HEK293 (cell line): ENCODE measurements at regions not wholly inside any gene's neighbourhood (a gene's known extent, or its start where the extent isn't known, plus 50 kb on each side); places are given as distances from the start of the nearest gene placed in this dataset.

Source experiments
- CTCF ChIA-PET: fragments of 350-600 bp; formaldehyde crosslinking; extraction: SDS; loops from one replicate; lab custom pipeline; 2021; ENCODE audit warnings: antibody characterized with exemption; lab: Yijun Ruan, JAX
- POLR2A ChIA-PET: fragments of 300-600 bp; formaldehyde crosslinking; extraction: SDS; loops from one replicate; lab custom pipeline; 2020; ENCODE audit warnings: antibody characterized with exemption, inconsistent platforms; lab: Yijun Ruan, JAX
- H3K27ac ChIP-seq: fragments of 200-500 bp; sonication (Bioruptor generic); 2 replicates; pipeline ENCODE4 v1.5.1; 2014; ENCODE audit warnings: low read depth, low read length, control low read depth, inconsistent platforms; ENCODE audit errors: extremely low read depth
- H3K36me3 ChIP-seq, 2 experiments: fragments of 200-500 bp in 1 of 2; sonication (Bioruptor generic) in 1 of 2; 1 replicate in 1 of 2; 2 replicates in 1 of 2; pipeline ENCODE4 v1.5.1; 2014 to 2017; ENCODE audit warnings: inconsistent platforms in 2 of 2, low read length in 2 of 2; ENCODE audit not compliant: control insufficient read depth in 2 of 2, insufficient read depth in 1 of 2
- H3K4me1 ChIP-seq: fragments of 200-500 bp; sonication (Bioruptor generic); 2 replicates; pipeline ENCODE4 v1.5.1; 2014; ENCODE audit warnings: mild to moderate bottlenecking, low read length, inconsistent platforms; ENCODE audit not compliant: control insufficient read depth, insufficient read depth
- H3K4me3 ChIP-seq: 2 replicates; pipeline ENCODE4 v1.5.1; 2011; ENCODE audit warnings: low read depth, mild to moderate bottlenecking, control low read depth, low read length, moderate library complexity
- H3K9me3 ChIP-seq: fragments of 200-500 bp; sonication (Bioruptor generic); 2 replicates; pipeline ENCODE4 v1.5.1; 2014; ENCODE audit warnings: low read depth, low read length, inconsistent platforms; ENCODE audit not compliant: control insufficient read depth, insufficient read depth
- CTCF ChIP-seq: fragments of 450-650 bp; formaldehyde crosslinking; IDR thresholded peaks from 2 replicates; pipeline ENCODE4 v1.5.1; 2016; ENCODE audit warnings: missing biosample characterization, missing genetic modification characterization
- EGR2 ChIP-seq: fragments of 450-650 bp; formaldehyde crosslinking; IDR thresholded peaks from 2 replicates; pipeline ENCODE4 v1.5.1; 2016; ENCODE audit warnings: low read depth, missing biosample characterization, missing genetic modification characterization
- IKZF3 ChIP-seq: fragments of 450-650 bp; IDR thresholded peaks from 2 replicates; pipeline ENCODE4 v1.5.0; 2018; ENCODE audit warnings: missing biosample characterization, mild to moderate bottlenecking, missing genetic modification characterization, moderate library complexity
- PBX3 ChIP-seq: sonication (generic); formaldehyde crosslinking; IDR thresholded peaks from 2 replicates; pipeline ENCODE4 v1.8.1; 2022; ENCODE audit warnings: mild to moderate bottlenecking, moderate library complexity, missing genetic modification reagents
- SP2 ChIP-seq: fragments of 450-650 bp; formaldehyde crosslinking; IDR thresholded peaks from 2 replicates; pipeline ENCODE4 v1.5.1; 2016; ENCODE audit warnings: missing biosample characterization, missing genetic modification characterization
- WT1 ChIP-seq: fragments of 450-650 bp; formaldehyde crosslinking; IDR thresholded peaks from 2 replicates; pipeline ENCODE4 v1.5.1; 2016; ENCODE audit warnings: missing biosample characterization, missing genetic modification characterization
- ZBTB20 ChIP-seq: fragments of 450-650 bp; formaldehyde crosslinking; IDR thresholded peaks from 2 replicates; pipeline ENCODE4 v1.5.1; 2016; ENCODE audit warnings: missing biosample characterization, missing genetic modification characterization
- ZBTB44 ChIP-seq: fragments of 450-650 bp; IDR thresholded peaks from 2 replicates; pipeline ENCODE4 v1.5.1; 2018; ENCODE audit warnings: missing biosample characterization, mild to moderate bottlenecking, missing genetic modification characterization
- ZNF138 ChIP-seq: fragments of 450-650 bp; formaldehyde crosslinking; IDR thresholded peaks from 2 replicates; pipeline ENCODE4 v1.5.1; 2016; ENCODE audit warnings: missing biosample characterization, missing genetic modification characterization, borderline replicate concordance
- ZNF169 ChIP-seq: fragments of 450-650 bp; formaldehyde crosslinking; IDR thresholded peaks from 2 replicates; pipeline ENCODE4 v1.5.1; 2016; ENCODE audit warnings: missing biosample characterization, missing genetic modification characterization
- ZNF19 ChIP-seq: fragments of 450-650 bp; formaldehyde crosslinking; IDR thresholded peaks from 2 replicates; pipeline ENCODE4; 2016; ENCODE audit warnings: missing biosample characterization, missing genetic modification characterization, low read depth
- ZNF23 ChIP-seq: fragments of 450-650 bp; formaldehyde crosslinking; IDR thresholded peaks from 2 replicates; pipeline ENCODE4 v1.5.1; 2016; ENCODE audit warnings: missing biosample characterization, missing genetic modification characterization, borderline replicate concordance
- ZNF366 ChIP-seq: fragments of 450-650 bp; formaldehyde crosslinking; conservative IDR thresholded peaks from 2 replicates; pipeline ENCODE4 v1.5.1; 2016; ENCODE audit warnings: missing biosample characterization, missing genetic modification characterization
- ZNF398 ChIP-seq: fragments of 450-650 bp; formaldehyde crosslinking; IDR thresholded peaks from 2 replicates; pipeline ENCODE4 v1.5.1; 2017; ENCODE audit warnings: missing biosample characterization, missing genetic modification characterization
- ZNF48 ChIP-seq: fragments of 450-650 bp; formaldehyde crosslinking; IDR thresholded peaks from 2 replicates; pipeline ENCODE4 v1.5.1; 2016; ENCODE audit warnings: missing biosample characterization, missing genetic modification characterization
- ZNF488 ChIP-seq: fragments of 450-650 bp; formaldehyde crosslinking; IDR thresholded peaks from 2 replicates; pipeline ENCODE4 v1.5.1; 2016; ENCODE audit warnings: missing biosample characterization, missing genetic modification characterization
- ZNF529 ChIP-seq: fragments of 450-650 bp; formaldehyde crosslinking; IDR thresholded peaks from 2 replicates; pipeline ENCODE4 v1.5.1; 2017; ENCODE audit warnings: missing genetic modification characterization, missing biosample characterization; ENCODE audit not compliant: insufficient replicate concordance
- ZNF544 ChIP-seq: fragments of 450-650 bp; formaldehyde crosslinking; IDR thresholded peaks from 2 replicates; pipeline ENCODE4 v1.5.0; 2017; ENCODE audit warnings: missing biosample characterization, missing genetic modification characterization
- ZNF549 ChIP-seq: fragments of 450-650 bp; IDR thresholded peaks from 2 replicates; pipeline ENCODE4 v1.5.1; 2018; ENCODE audit warnings: missing biosample characterization, missing genetic modification characterization, mild to moderate bottlenecking, inconsistent platforms, moderate library complexity
- ZNF560 ChIP-seq: fragments of 450-650 bp; formaldehyde crosslinking; IDR thresholded peaks from 2 replicates; pipeline ENCODE4 v1.5.1; 2017; ENCODE audit warnings: missing biosample characterization, missing genetic modification characterization, borderline replicate concordance
- ZNF626 ChIP-seq: fragments of 450-650 bp; sonication (Bioruptor Pico); formaldehyde crosslinking; IDR thresholded peaks from 2 replicates; pipeline ENCODE4 v1.5.1; 2018; ENCODE audit warnings: missing biosample characterization, missing genetic modification characterization, inconsistent platforms
- ZNF701 ChIP-seq: fragments of 450-650 bp; formaldehyde crosslinking; IDR thresholded peaks from 2 replicates; pipeline ENCODE4 v1.5.1; 2016; ENCODE audit warnings: missing biosample characterization, missing genetic modification characterization
- ZNF707 ChIP-seq: fragments of 450-650 bp; formaldehyde crosslinking; IDR thresholded peaks from 2 replicates; pipeline ENCODE4 v1.5.1; 2016; ENCODE audit warnings: missing biosample characterization, missing genetic modification characterization
- ZNF843 ChIP-seq: fragments of 450-650 bp; formaldehyde crosslinking; IDR thresholded peaks from 2 replicates; pipeline ENCODE4 v1.5.1; 2016; ENCODE audit warnings: missing biosample characterization, missing genetic modification characterization

- Histone ChIP-seq H3K27ac (no peak overlapping the region), H3K4me1 (no peaks in the 10 kb centered on the region), H3K36me3 (no peaks in the 10 kb centered on the region), H3K9me3 (no peaks in the 10 kb centered on the region), H3K4me3 (no peak overlapping the region)
- no peak for TF ChIP-seq ZNF626 (tag by site-specific recombination)
- no peak for TF ChIP-seq ZNF707
- TF ChIP-seq WT1 (tag by site-specific recombination) = no peak
- TF ChIP-seq ZNF544 (tag by site-specific recombination) = no peak
- TF ChIP-seq ZNF19 (tag by site-specific recombination) = no peak
- TF ChIP-seq ZNF398 (tag by site-specific recombination) = no peak
- no peak for TF ChIP-seq ZNF549 (tag by site-specific recombination)
- no peak for TF ChIP-seq CTCF (tag by site-specific recombination)
- TF ChIP-seq ZNF529 (tag by site-specific recombination) = no peak
- no peak for TF ChIP-seq IKZF3
- no peak for TF ChIP-seq ZNF23 (tag by site-specific recombination)
- no peak for TF ChIP-seq ZBTB20 (tag by site-specific recombination)
- no peak for TF ChIP-seq PBX3 (CRISPR knock-in tag)
- TF ChIP-seq ZNF843 (tag by site-specific recombination) = no peak
- no peak for TF ChIP-seq ZNF701
- TF ChIP-seq ZNF169 (tag by site-specific recombination) = no peak
- no peak for TF ChIP-seq EGR2 (tag by site-specific recombination)
- TF ChIP-seq ZNF366 (tag by site-specific recombination) = no peak
- TF ChIP-seq SP2 (tag by site-specific recombination) = no peak
- POLR2A ChIA-PET = no interaction called here
- CTCF ChIA-PET = interaction anchor here (0.7 kb wide), 1 partner anchor 64 kb away, joined by 5 read pairs; no protein-coding TSS in a partner anchor
These were observed 273.7 kb downstream of the HNRNPD start for GRCh38 chr4:82099928-82100579.

- Histone ChIP-seq H3K4me3 (no peak overlapping the region), H3K4me1 (no peaks in the 10 kb centered on the region), H3K36me3 (no peaks in the 10 kb centered on the region), H3K9me3 (no peaks in the 10 kb centered on the region), H3K27ac (no peak overlapping the region)
- POLR2A ChIA-PET = no interaction called here
- no peak for TF ChIP-seq ZNF560 (tag by site-specific recombination)
- TF ChIP-seq ZNF488 (tag by site-specific recombination) = no peak
- TF ChIP-seq ZNF138 (tag by site-specific recombination) = no peak
- no peak for TF ChIP-seq ZNF48 (tag by site-specific recombination)
- no peak for TF ChIP-seq ZBTB44 (tag by site-specific recombination)
- CTCF ChIA-PET = no interaction called here
These were observed 276.3 kb downstream of the HNRNPD start for GRCh38 chr4:82097504-82097903.
